GM23338 (cell line): ENCODE measurements at regions not wholly inside any gene's neighbourhood (a gene's known extent, or its start where the extent isn't known, plus 50 kb on each side); places are given as distances from the start of the nearest gene placed in this dataset.

Source experiments
- ATAC-seq: fragments of 200-7000 bp; cut with Tn5 transposase; 3 replicates; pipeline ENCODE4 v1.9.1; 2020
- DNase-seq: peaks from one replicate; pipeline ENCODE4 v3.0.0-alpha.2; 2015; ENCODE audit warnings: low spot score
- H2AFZ ChIP-seq: fragments of 200-600 bp; sonication (generic); 2 replicates; pipeline ENCODE4 v1.8.0; 2016; ENCODE audit warnings: antibody characterized with exemption, mild to moderate bottlenecking, moderate library complexity
- H3F3A ChIP-seq: fragments of 200-600 bp; sonication (generic); replicated peaks from 2 replicates; pipeline ENCODE4 v1.8.0; 2017; ENCODE audit warnings: antibody characterized with exemption, mixed run types, low read depth
- H3K27ac ChIP-seq: fragments of 200-600 bp; sonication (generic); 2 replicates; pipeline ENCODE4 v1.6.1; 2016; ENCODE audit warnings: low read depth
- H3K27me3 ChIP-seq: fragments of 200-600 bp; sonication (generic); 2 replicates; pipeline ENCODE4 v1.8.0; 2016; ENCODE audit warnings: mild to moderate bottlenecking, mixed run types, moderate library complexity; ENCODE audit not compliant: insufficient read depth
- H3K36me3 ChIP-seq: fragments of 200-600 bp; sonication (generic); 2 replicates; pipeline ENCODE4 v1.8.0; 2016; ENCODE audit warnings: mild to moderate bottlenecking; ENCODE audit not compliant: insufficient read depth
- H3K4me1 ChIP-seq: fragments of 200-600 bp; sonication (generic); 2 replicates; pipeline ENCODE4 v1.8.0; 2016; ENCODE audit warnings: mild to moderate bottlenecking, moderate library complexity; ENCODE audit not compliant: insufficient read depth
- H3K4me2 ChIP-seq: fragments of 200-600 bp; sonication (generic); 2 replicates; pipeline ENCODE4 v1.7.1; 2017; ENCODE audit warnings: mixed run types
- H3K4me3 ChIP-seq: fragments of 200-600 bp; sonication (generic); 2 replicates; pipeline ENCODE4 v1.6.1; 2016; ENCODE audit warnings: mixed run types
- H3K79me2 ChIP-seq: fragments of 200-600 bp; sonication (generic); replicated peaks from 2 replicates; pipeline ENCODE4 v1.8.0; 2017; ENCODE audit warnings: mild to moderate bottlenecking; ENCODE audit not compliant: insufficient read depth
- H3K9me2 ChIP-seq: fragments of 200-600 bp; sonication (generic); 2 replicates; pipeline ENCODE4 v1.8.0; 2017; ENCODE audit not compliant: insufficient read depth
- H4K20me1 ChIP-seq: fragments of 200-600 bp; sonication (generic); replicated peaks from 2 replicates; pipeline ENCODE4 v1.8.0; 2017; ENCODE audit warnings: mild to moderate bottlenecking; ENCODE audit not compliant: insufficient read depth
- H3K27ac Mint-ChIP-seq: 2 replicates; pipeline ENCODE4 v1.8.0; 2020; ENCODE audit warnings: inconsistent platforms, mild to moderate bottlenecking, moderate library complexity, mixed read lengths
- H3K27me3 Mint-ChIP-seq: 3 replicates; pipeline ENCODE4 v1.8.0; 2022; ENCODE audit warnings: low read depth, mild to moderate bottlenecking, moderate library complexity, mixed read lengths, inconsistent platforms; ENCODE audit not compliant: insufficient read depth, poor library complexity
- H3K36me3 Mint-ChIP-seq: 3 replicates; pipeline ENCODE4 v1.8.0; 2021; ENCODE audit warnings: low read depth, mild to moderate bottlenecking, inconsistent platforms, moderate library complexity, mixed read lengths
- H3K4me1 Mint-ChIP-seq: 3 replicates; pipeline ENCODE4 v1.8.0; 2020; ENCODE audit warnings: mild to moderate bottlenecking, inconsistent platforms, mixed read lengths
- H3K4me3 Mint-ChIP-seq: 3 replicates; pipeline ENCODE4 v1.8.0; 2021; ENCODE audit warnings: moderate library complexity, mild to moderate bottlenecking, inconsistent platforms, mixed read lengths
- H3K9me3 Mint-ChIP-seq: 3 replicates; pipeline ENCODE4 v1.8.0; 2020; ENCODE audit warnings: moderate library complexity, mild to moderate bottlenecking, inconsistent platforms, mixed read lengths
- EZH2 ChIP-seq: fragments of 200-600 bp; sonication (generic); IDR thresholded peaks from one replicate; pipeline ENCODE4 v1.8.0; 2017; ENCODE audit warnings: antibody characterized with exemption, mild to moderate bottlenecking, low read depth; ENCODE audit not compliant: unreplicated experiment
- JUNB ChIP-seq: IDR thresholded peaks from one replicate; pipeline ENCODE4 v1.6.1; 2016; ENCODE audit warnings: antibody characterized with exemption; ENCODE audit not compliant: unreplicated experiment
- NANOG ChIP-seq: IDR thresholded peaks from 2 replicates; pipeline ENCODE4 v1.6.1; 2016; ENCODE audit warnings: antibody characterized with exemption, borderline replicate concordance
- POLR2AphosphoS5 ChIP-seq: IDR thresholded peaks from 2 replicates; pipeline ENCODE4 v1.6.1; 2016; ENCODE audit warnings: antibody characterized with exemption, low read depth
- STAT1 ChIP-seq: IDR thresholded peaks from one replicate; pipeline ENCODE4 v1.6.1; 2016; ENCODE audit warnings: antibody characterized with exemption; ENCODE audit not compliant: unreplicated experiment
- ZNF114 ChIP-seq: fragments of 250-450 bp; sonication (Bioruptor Pico); IDR thresholded peaks from 2 replicates; pipeline ENCODE4 v1.5.0; 2020; ENCODE audit warnings: mild to moderate bottlenecking, moderate library complexity
- ZNF331 ChIP-seq: fragments of 250-450 bp; sonication (Bioruptor Pico); IDR thresholded peaks from 2 replicates; pipeline ENCODE4 v1.5.0; 2020; ENCODE audit warnings: low read depth, mild to moderate bottlenecking, moderate library complexity
- TF ChIP-seq, protein P1 (sequence below): IDR thresholded peaks from one replicate; pipeline ENCODE4 v1.6.1; 2018; ENCODE audit warnings: antibody characterized with exemption; ENCODE audit not compliant: unreplicated experiment
- TF ChIP-seq, protein P2 (sequence below), 2 experiments: fragments of 200-600 bp in 1 of 2; sonication (generic) in 1 of 2; conservative IDR thresholded peaks; 2 replicates each; pipeline versions ENCODE4 v1.5.1 to v1.6.1; 2016 to 2017; ENCODE audit warnings: antibody characterized with exemption in 2 of 2, low read depth in 2 of 2, mild to moderate bottlenecking in 2 of 2, moderate library complexity in 1 of 2
- TF ChIP-seq, protein P3 (sequence below): fragments of 250-450 bp; sonication (Bioruptor Pico); IDR thresholded peaks from 2 replicates; pipeline ENCODE4 v1.5.0; 2020; ENCODE audit warnings: mild to moderate bottlenecking, moderate library complexity
- TF ChIP-seq, protein P4 (sequence below): IDR thresholded peaks from 2 replicates; pipeline ENCODE4 v1.6.1; 2016; ENCODE audit warnings: antibody characterized with exemption

DNA sequence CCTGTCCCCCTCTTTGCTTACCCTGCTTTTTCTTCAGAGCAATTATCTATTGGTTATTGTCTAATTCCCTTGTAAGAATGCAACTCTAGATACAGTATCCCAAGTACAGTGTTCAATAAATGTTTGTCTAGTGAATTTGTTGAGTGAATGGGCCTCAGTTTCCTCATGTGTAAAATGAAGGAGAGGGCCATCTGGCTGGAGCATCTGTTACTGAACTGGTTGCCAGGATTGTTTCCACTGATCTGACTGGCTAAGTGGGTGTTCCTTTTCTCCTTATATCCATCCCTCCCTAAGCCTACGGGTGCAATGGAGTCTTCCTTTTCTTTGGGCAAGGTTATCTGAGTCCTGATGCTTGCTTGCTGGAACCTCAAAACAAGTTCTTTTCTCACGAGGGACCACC, 185.2 kb upstream of the RPS6KA3 start:
- H3K4me1 ChIP-seq, result no peaks in the 10 kb centered on the region
- H4K20me1 ChIP-seq, result no peaks in the 10 kb centered on the region
- Mint-ChIP-seq H3K9me3 (no peaks in the 10 kb centered on the region; the same call in 2 of the 3 replicates), H3K4me3 (no peak overlapping the region), H3K36me3 (no peaks in the 10 kb centered on the region), H3K4me1 (no peaks in the 10 kb centered on the region), H3K27ac (no peak overlapping the region), H3K27me3 (peaks cover 3% of the 10 kb centered on the region)
- no peaks in the 10 kb centered on the region for H3K36me3 ChIP-seq
- no peaks in the 10 kb centered on the region for H3K27me3 ChIP-seq
- no peaks in the 10 kb centered on the region for H3K79me2 ChIP-seq
- DNase-seq (no peak), ATAC-seq (no peak)
- H3K4me2 ChIP-seq, result no peak overlapping the region
- no peak overlapping the region for H3K4me3 ChIP-seq
- H3K27ac ChIP-seq, result no peak overlapping the region
- H3K9me2 ChIP-seq, result no peaks in the 10 kb centered on the region
- no peaks in the 10 kb centered on the region for H3F3A ChIP-seq
- H2AFZ ChIP-seq, result no peak overlapping the region
- TF ChIP-seq JUNB, result no peak
- no peak for TF ChIP-seq ZNF331 (CRISPR knock-in tag)
- TF ChIP-seq EZH2, result no peak
- no peak for TF ChIP-seq POLR2AphosphoS5
- TF ChIP-seq STAT1, result no peak
- TF ChIP-seq, protein P1, sequence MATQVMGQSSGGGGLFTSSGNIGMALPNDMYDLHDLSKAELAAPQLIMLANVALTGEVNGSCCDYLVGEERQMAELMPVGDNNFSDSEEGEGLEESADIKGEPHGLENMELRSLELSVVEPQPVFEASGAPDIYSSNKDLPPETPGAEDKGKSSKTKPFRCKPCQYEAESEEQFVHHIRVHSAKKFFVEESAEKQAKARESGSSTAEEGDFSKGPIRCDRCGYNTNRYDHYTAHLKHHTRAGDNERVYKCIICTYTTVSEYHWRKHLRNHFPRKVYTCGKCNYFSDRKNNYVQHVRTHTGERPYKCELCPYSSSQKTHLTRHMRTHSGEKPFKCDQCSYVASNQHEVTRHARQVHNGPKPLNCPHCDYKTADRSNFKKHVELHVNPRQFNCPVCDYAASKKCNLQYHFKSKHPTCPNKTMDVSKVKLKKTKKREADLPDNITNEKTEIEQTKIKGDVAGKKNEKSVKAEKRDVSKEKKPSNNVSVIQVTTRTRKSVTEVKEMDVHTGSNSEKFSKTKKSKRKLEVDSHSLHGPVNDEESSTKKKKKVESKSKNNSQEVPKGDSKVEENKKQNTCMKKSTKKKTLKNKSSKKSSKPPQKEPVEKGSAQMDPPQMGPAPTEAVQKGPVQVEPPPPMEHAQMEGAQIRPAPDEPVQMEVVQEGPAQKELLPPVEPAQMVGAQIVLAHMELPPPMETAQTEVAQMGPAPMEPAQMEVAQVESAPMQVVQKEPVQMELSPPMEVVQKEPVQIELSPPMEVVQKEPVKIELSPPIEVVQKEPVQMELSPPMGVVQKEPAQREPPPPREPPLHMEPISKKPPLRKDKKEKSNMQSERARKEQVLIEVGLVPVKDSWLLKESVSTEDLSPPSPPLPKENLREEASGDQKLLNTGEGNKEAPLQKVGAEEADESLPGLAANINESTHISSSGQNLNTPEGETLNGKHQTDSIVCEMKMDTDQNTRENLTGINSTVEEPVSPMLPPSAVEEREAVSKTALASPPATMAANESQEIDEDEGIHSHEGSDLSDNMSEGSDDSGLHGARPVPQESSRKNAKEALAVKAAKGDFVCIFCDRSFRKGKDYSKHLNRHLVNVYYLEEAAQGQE, result no peak
- no peak for TF ChIP-seq ZNF114 (CRISPR knock-in tag)
- TF ChIP-seq NANOG, result no peak
- TF ChIP-seq, protein P2, sequence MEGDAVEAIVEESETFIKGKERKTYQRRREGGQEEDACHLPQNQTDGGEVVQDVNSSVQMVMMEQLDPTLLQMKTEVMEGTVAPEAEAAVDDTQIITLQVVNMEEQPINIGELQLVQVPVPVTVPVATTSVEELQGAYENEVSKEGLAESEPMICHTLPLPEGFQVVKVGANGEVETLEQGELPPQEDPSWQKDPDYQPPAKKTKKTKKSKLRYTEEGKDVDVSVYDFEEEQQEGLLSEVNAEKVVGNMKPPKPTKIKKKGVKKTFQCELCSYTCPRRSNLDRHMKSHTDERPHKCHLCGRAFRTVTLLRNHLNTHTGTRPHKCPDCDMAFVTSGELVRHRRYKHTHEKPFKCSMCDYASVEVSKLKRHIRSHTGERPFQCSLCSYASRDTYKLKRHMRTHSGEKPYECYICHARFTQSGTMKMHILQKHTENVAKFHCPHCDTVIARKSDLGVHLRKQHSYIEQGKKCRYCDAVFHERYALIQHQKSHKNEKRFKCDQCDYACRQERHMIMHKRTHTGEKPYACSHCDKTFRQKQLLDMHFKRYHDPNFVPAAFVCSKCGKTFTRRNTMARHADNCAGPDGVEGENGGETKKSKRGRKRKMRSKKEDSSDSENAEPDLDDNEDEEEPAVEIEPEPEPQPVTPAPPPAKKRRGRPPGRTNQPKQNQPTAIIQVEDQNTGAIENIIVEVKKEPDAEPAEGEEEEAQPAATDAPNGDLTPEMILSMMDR (conservative IDR thresholded peaks at IDR 0.05; ENCODE audit: low read depth in 2 of 2), result no peak
- TF ChIP-seq, protein P3, sequence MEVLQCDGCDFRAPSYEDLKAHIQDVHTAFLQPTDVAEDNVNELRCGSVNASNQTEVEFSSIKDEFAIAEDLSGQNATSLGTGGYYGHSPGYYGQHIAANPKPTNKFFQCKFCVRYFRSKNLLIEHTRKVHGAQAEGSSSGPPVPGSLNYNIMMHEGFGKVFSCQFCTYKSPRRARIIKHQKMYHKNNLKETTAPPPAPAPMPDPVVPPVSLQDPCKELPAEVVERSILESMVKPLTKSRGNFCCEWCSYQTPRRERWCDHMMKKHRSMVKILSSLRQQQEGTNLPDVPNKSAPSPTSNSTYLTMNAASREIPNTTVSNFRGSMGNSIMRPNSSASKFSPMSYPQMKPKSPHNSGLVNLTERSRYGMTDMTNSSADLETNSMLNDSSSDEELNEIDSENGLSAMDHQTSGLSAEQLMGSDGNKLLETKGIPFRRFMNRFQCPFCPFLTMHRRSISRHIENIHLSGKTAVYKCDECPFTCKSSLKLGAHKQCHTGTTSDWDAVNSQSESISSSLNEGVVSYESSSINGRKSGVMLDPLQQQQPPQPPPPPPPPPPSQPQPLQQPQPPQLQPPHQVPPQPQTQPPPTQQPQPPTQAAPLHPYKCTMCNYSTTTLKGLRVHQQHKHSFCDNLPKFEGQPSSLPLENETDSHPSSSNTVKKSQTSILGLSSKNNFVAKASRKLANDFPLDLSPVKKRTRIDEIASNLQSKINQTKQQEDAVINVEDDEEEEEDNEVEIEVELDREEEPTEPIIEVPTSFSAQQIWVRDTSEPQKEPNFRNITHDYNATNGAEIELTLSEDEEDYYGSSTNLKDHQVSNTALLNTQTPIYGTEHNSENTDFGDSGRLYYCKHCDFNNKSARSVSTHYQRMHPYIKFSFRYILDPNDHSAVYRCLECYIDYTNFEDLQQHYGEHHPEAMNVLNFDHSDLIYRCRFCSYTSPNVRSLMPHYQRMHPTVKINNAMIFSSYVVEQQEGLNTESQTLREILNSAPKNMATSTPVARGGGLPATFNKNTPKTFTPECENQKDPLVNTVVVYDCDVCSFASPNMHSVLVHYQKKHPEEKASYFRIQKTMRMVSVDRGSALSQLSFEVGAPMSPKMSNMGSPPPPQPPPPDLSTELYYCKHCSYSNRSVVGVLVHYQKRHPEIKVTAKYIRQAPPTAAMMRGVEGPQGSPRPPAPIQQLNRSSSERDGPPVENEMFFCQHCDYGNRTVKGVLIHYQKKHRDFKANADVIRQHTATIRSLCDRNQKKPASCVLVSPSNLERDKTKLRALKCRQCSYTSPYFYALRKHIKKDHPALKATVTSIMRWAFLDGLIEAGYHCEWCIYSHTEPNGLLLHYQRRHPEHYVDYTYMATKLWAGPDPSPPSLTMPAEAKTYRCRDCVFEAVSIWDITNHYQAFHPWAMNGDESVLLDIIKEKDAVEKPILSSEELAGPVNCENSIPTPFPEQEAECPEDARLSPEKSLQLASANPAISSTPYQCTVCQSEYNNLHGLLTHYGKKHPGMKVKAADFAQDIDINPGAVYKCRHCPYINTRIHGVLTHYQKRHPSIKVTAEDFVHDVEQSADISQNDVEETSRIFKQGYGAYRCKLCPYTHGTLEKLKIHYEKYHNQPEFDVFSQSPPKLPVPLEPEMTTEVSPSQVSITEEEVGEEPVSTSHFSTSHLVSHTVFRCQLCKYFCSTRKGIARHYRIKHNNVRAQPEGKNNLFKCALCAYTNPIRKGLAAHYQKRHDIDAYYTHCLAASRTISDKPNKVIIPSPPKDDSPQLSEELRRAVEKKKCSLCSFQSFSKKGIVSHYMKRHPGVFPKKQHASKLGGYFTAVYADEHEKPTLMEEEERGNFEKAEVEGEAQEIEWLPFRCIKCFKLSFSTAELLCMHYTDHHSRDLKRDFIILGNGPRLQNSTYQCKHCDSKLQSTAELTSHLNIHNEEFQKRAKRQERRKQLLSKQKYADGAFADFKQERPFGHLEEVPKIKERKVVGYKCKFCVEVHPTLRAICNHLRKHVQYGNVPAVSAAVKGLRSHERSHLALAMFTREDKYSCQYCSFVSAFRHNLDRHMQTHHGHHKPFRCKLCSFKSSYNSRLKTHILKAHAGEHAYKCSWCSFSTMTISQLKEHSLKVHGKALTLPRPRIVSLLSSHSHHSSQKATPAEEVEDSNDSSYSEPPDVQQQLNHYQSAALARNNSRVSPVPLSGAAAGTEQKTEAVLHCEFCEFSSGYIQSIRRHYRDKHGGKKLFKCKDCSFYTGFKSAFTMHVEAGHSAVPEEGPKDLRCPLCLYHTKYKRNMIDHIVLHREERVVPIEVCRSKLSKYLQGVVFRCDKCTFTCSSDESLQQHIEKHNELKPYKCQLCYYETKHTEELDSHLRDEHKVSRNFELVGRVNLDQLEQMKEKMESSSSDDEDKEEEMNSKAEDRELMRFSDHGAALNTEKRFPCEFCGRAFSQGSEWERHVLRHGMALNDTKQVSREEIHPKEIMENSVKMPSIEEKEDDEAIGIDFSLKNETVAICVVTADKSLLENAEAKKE, result no peak
- TF ChIP-seq, protein P4, sequence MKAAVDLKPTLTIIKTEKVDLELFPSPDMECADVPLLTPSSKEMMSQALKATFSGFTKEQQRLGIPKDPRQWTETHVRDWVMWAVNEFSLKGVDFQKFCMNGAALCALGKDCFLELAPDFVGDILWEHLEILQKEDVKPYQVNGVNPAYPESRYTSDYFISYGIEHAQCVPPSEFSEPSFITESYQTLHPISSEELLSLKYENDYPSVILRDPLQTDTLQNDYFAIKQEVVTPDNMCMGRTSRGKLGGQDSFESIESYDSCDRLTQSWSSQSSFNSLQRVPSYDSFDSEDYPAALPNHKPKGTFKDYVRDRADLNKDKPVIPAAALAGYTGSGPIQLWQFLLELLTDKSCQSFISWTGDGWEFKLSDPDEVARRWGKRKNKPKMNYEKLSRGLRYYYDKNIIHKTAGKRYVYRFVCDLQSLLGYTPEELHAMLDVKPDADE, result no peak
